ENCODE measurements at regions not wholly inside any gene's neighbourhood (a gene's known extent, or its start where the extent isn't known, plus 50 kb on each side); places are given as distances from the start of the nearest gene placed in this dataset.

- no peak for TF ChIP-seq CTCF (conservative IDR thresholded peaks at IDR 0.05; ENCODE audit: low read length)
- no peak for TF ChIP-seq EZH2phosphoT487 (IDR thresholded peaks at IDR 0.05; ENCODE audit: borderline replicate concordance, low read depth, low read length)
Observed at GRCh38 chr5:107323536-107323935, 347.2 kb downstream of the EFNA5 start.
